Spleen (tissue), 7 donors: ENCODE measurements at regions not wholly inside any gene's neighbourhood (a gene's known extent, or its start where the extent isn't known, plus 50 kb on each side); places are given as distances from the start of the nearest gene placed in this dataset.
"Not testable (repeated sequence)": the region's sequence is repeated elsewhere in the genome, so short reads cannot be mapped to it uniquely, and the experiment has no call there.

Experiments used
- CTCF ChIP-seq, 11 experiments: fragments of 200-600 bp in 7 of 11; fragments of 450-650 bp in 4 of 11; sonication (generic) in 4 of 11; IDR thresholded peaks in 8 of 11; conservative IDR thresholded peaks in 3 of 11; 1 replicate in 7 of 11; 2 replicates in 4 of 11; pipeline versions ENCODE4 v1.4.0 to v1.8.0; 2016 to 2021; ENCODE audit warnings: antibody characterized with exemption in 11 of 11, inconsistent platforms in 4 of 11, mild to moderate bottlenecking in 1 of 11
- POLR2A ChIP-seq, 3 donors: fragments of 450-650 bp; IDR thresholded peaks; one replicate each; pipeline ENCODE4 v1.5.1; 2017; ENCODE audit warnings: antibody characterized with exemption in 3 of 3, mild to moderate bottlenecking in 1 of 3
- POLR2AphosphoS5 ChIP-seq, 3 donors: sonication (generic); formaldehyde crosslinking; IDR thresholded peaks; one replicate each; pipeline ENCODE4 v1.5.1; 2017; ENCODE audit warnings: antibody characterized with exemption in 3 of 3
- donor health status: DM: no; HTN: no; CAD: no; lungs with moderate emphysema.
- donor health status: DM: no; HTN: no; CAD: no.
- donor health status: DM: no; HTN: no; CAD: no.

GRCh38 chr20:48514577-48514976 lies 313.2 kb downstream of the PREX1 start:
- not testable (repeated sequence) for TF ChIP-seq CTCF (IDR thresholded peaks at IDR 0.05 in 8 of 11, conservative IDR thresholded peaks at IDR 0.05 in 3 of 11); POLR2AphosphoS5 (IDR thresholded peaks at IDR 0.05); POLR2A (IDR thresholded peaks at IDR 0.05)
